ENCODE measurements at regions not wholly inside any gene's neighbourhood (a gene's known extent, or its start where the extent isn't known, plus 50 kb on each side); places are given as distances from the start of the nearest gene placed in this dataset.

GRCh38 chr3:177571944-177572315 lies 374.6 kb upstream of the TBL1XR1 start:
- no peak overlapping the region for H2AFZ ChIP-seq (ENCODE audit: low read depth, low read length)
- TF ChIP-seq RAD21 (conservative IDR thresholded peaks at IDR 0.05) (no peak), SMC3 (conservative IDR thresholded peaks at IDR 0.05; ENCODE audit: poor library complexity) (no peak), MXI1 (conservative IDR thresholded peaks at IDR 0.05; ENCODE audit: poor library complexity, severe bottlenecking) (no peak), EP300 (conservative IDR thresholded peaks at IDR 0.05; ENCODE audit: poor library complexity, severe bottlenecking) (no peak), TAF1 (IDR thresholded peaks at IDR 0.05; ENCODE audit: low read depth) (no peak), EZH2 (IDR thresholded peaks at IDR 0.05; ENCODE audit: borderline replicate concordance, insufficient read depth, low read length, poor library complexity, severe bottlenecking) (no peak), POLR2AphosphoS5 (IDR thresholded peaks at IDR 0.05) (no peak)
- TF ChIP-seq, protein P1, sequence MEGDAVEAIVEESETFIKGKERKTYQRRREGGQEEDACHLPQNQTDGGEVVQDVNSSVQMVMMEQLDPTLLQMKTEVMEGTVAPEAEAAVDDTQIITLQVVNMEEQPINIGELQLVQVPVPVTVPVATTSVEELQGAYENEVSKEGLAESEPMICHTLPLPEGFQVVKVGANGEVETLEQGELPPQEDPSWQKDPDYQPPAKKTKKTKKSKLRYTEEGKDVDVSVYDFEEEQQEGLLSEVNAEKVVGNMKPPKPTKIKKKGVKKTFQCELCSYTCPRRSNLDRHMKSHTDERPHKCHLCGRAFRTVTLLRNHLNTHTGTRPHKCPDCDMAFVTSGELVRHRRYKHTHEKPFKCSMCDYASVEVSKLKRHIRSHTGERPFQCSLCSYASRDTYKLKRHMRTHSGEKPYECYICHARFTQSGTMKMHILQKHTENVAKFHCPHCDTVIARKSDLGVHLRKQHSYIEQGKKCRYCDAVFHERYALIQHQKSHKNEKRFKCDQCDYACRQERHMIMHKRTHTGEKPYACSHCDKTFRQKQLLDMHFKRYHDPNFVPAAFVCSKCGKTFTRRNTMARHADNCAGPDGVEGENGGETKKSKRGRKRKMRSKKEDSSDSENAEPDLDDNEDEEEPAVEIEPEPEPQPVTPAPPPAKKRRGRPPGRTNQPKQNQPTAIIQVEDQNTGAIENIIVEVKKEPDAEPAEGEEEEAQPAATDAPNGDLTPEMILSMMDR (IDR thresholded peaks at IDR 0.05; ENCODE audit: poor library complexity, severe bottlenecking), result no peak
- TF ChIP-seq, protein P2, sequence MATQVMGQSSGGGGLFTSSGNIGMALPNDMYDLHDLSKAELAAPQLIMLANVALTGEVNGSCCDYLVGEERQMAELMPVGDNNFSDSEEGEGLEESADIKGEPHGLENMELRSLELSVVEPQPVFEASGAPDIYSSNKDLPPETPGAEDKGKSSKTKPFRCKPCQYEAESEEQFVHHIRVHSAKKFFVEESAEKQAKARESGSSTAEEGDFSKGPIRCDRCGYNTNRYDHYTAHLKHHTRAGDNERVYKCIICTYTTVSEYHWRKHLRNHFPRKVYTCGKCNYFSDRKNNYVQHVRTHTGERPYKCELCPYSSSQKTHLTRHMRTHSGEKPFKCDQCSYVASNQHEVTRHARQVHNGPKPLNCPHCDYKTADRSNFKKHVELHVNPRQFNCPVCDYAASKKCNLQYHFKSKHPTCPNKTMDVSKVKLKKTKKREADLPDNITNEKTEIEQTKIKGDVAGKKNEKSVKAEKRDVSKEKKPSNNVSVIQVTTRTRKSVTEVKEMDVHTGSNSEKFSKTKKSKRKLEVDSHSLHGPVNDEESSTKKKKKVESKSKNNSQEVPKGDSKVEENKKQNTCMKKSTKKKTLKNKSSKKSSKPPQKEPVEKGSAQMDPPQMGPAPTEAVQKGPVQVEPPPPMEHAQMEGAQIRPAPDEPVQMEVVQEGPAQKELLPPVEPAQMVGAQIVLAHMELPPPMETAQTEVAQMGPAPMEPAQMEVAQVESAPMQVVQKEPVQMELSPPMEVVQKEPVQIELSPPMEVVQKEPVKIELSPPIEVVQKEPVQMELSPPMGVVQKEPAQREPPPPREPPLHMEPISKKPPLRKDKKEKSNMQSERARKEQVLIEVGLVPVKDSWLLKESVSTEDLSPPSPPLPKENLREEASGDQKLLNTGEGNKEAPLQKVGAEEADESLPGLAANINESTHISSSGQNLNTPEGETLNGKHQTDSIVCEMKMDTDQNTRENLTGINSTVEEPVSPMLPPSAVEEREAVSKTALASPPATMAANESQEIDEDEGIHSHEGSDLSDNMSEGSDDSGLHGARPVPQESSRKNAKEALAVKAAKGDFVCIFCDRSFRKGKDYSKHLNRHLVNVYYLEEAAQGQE (IDR thresholded peaks at IDR 0.05; ENCODE audit: borderline replicate concordance), result no peak
- no peaks in the 10 kb centered on the region for H3K36me3 ChIP-seq (ENCODE audit: insufficient read depth, low read length)

GRCh38 chr3:177574222-177574856 lies 377.1 kb upstream of the TBL1XR1 start:
- no peak overlapping the region for H3K4me3 ChIP-seq (ENCODE audit: low read length)
- no peak overlapping the region for H3K4me2 ChIP-seq (ENCODE audit: low read length)
- no peaks in the 10 kb centered on the region for H4K20me1 ChIP-seq (ENCODE audit: insufficient read depth)
- H3K36me3 ChIP-seq (ENCODE audit: insufficient read depth, low read length), result no peaks in the 10 kb centered on the region
- no peak overlapping the region for H3K27ac ChIP-seq (ENCODE audit: low read length)
- H3K79me2 ChIP-seq (replicated peaks; ENCODE audit: insufficient read depth, low read length), result no peaks in the 10 kb centered on the region
- H3K27me3 ChIP-seq (ENCODE audit: insufficient read depth, low read depth, low read length), result no peaks in the 10 kb centered on the region
- no peaks in the 10 kb centered on the region for H3K9me3 ChIP-seq (ENCODE audit: low read length)
- no peaks in the 10 kb centered on the region for H3K9me2 ChIP-seq (ENCODE audit: insufficient read depth, low read length)
- H2AFZ ChIP-seq (ENCODE audit: low read depth, low read length), result no peak overlapping the region
- H3F3A ChIP-seq (ENCODE audit: insufficient read depth, low read length, poor library complexity, severe bottlenecking), result no peaks in the 10 kb centered on the region
- no peak overlapping the region for H3K9ac ChIP-seq (ENCODE audit: low read length)
- no peak for TF ChIP-seq POLR2AphosphoS5 (IDR thresholded peaks at IDR 0.05)

More at GRCh38 chr3:177571944-177572315, 374.6 kb upstream of the TBL1XR1 start:
- no peaks in the 10 kb centered on the region for H3K9me3 ChIP-seq (ENCODE audit: low read length)
- no peaks in the 10 kb centered on the region for H3K27me3 ChIP-seq (ENCODE audit: insufficient read depth, low read depth, low read length)
- no peaks in the 10 kb centered on the region for H4K20me1 ChIP-seq (ENCODE audit: insufficient read depth)
- H3K9ac ChIP-seq (ENCODE audit: low read length), result no peak overlapping the region
- H3K4me3 ChIP-seq (ENCODE audit: low read length), result no peak overlapping the region
- no peak overlapping the region for H3K4me2 ChIP-seq (ENCODE audit: low read length)
- no peak overlapping the region for H3K27ac ChIP-seq (ENCODE audit: low read length)
- H3F3A ChIP-seq (ENCODE audit: insufficient read depth, low read length, poor library complexity, severe bottlenecking), result no peaks in the 10 kb centered on the region
- no peaks in the 10 kb centered on the region for H3K9me2 ChIP-seq (ENCODE audit: insufficient read depth, low read length)
- no peaks in the 10 kb centered on the region for H3K79me2 ChIP-seq (replicated peaks; ENCODE audit: insufficient read depth, low read length)

Data from neural cell (in vitro differentiated cells).